DND-41 (cell line): ENCODE measurements at regions not wholly inside any gene's neighbourhood (a gene's known extent, or its start where the extent isn't known, plus 50 kb on each side); places are given as distances from the start of the nearest gene placed in this dataset.

Experiments used
- CTCF ChIP-seq: IDR thresholded peaks from 2 replicates; pipeline ENCODE4 v1.5.1; 2012; ENCODE audit warnings: borderline replicate concordance, low read length, moderate library complexity, mild to moderate bottlenecking; ENCODE audit not compliant: poor library complexity, severe bottlenecking; ENCODE audit errors: extremely low read depth
- EZH2 ChIP-seq: IDR thresholded peaks from 3 replicates; pipeline ENCODE4 v1.6.1; 2012; ENCODE audit warnings: borderline replicate concordance, low read depth, mild to moderate bottlenecking, moderate library complexity, low read length, inconsistent platforms; ENCODE audit not compliant: severe bottlenecking

- TF ChIP-seq EZH2: no peak
- TF ChIP-seq CTCF: no peak
Observed at GRCh38 chrX:138917781-138918180, 206.3 kb upstream of the FGF13 start.
